Adrenal gland (tissue), 5 donors: ENCODE measurements at regions not wholly inside any gene's neighbourhood (a gene's known extent, or its start where the extent isn't known, plus 50 kb on each side); places are given as distances from the start of the nearest gene placed in this dataset.

Source experiments
- CTCF ChIP-seq, 6 experiments: fragments of 450-650 bp in 4 of 6; fragments of 200-600 bp in 2 of 6; sonication (generic) in 1 of 6; IDR thresholded peaks; 1 replicate in 5 of 6; 2 replicates in 1 of 6; pipeline versions ENCODE4 v1.5.1 to v1.8.0; 2016 to 2021; ENCODE audit warnings: antibody characterized with exemption in 6 of 6, mild to moderate bottlenecking in 2 of 6, moderate library complexity in 1 of 6
- POLR2A ChIP-seq, 2 donors: fragments of 450-650 bp; IDR thresholded peaks; one replicate each; pipeline ENCODE4 v1.6.1; 2017; ENCODE audit warnings: antibody characterized with exemption in 2 of 2, mild to moderate bottlenecking in 2 of 2, moderate library complexity in 1 of 2
- donor health status: DM: no; HTN: no; CAD: no.

GRCh38 chr12:53824001-53824712 lies 72.4 kb upstream of the CISTR start:
- no peak for TF ChIP-seq POLR2A (IDR thresholded peaks at IDR 0.05)
- TF ChIP-seq CTCF (IDR thresholded peaks at IDR 0.05), result no peak
